ENCODE measurements at regions not wholly inside any gene's neighbourhood (a gene's known extent, or its start where the extent isn't known, plus 50 kb on each side); places are given as distances from the start of the nearest gene placed in this dataset.

DNA sequence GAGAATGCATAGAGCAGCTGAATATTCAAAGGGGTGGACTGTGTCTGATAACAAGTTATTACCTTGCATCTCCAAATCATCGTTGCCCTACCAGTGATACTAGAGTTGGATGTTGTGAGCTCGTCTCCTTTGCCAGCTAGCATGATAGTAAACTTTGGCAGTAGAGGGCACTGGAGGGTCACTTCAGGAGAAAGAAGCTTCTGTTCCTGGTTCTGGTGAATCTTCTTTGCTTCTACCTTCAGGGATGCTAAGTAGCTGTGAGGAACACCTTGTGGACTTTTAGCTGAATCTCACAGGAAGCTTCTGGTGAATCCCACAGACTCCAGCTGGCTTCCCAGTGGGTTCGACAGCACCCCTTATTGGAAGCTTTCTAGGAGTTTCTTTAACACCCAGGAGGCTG, 626.6 kb upstream of the SGCD start:
- TF ChIP-seq, protein P1, sequence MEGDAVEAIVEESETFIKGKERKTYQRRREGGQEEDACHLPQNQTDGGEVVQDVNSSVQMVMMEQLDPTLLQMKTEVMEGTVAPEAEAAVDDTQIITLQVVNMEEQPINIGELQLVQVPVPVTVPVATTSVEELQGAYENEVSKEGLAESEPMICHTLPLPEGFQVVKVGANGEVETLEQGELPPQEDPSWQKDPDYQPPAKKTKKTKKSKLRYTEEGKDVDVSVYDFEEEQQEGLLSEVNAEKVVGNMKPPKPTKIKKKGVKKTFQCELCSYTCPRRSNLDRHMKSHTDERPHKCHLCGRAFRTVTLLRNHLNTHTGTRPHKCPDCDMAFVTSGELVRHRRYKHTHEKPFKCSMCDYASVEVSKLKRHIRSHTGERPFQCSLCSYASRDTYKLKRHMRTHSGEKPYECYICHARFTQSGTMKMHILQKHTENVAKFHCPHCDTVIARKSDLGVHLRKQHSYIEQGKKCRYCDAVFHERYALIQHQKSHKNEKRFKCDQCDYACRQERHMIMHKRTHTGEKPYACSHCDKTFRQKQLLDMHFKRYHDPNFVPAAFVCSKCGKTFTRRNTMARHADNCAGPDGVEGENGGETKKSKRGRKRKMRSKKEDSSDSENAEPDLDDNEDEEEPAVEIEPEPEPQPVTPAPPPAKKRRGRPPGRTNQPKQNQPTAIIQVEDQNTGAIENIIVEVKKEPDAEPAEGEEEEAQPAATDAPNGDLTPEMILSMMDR (IDR thresholded peaks at IDR 0.05) = peak; percentile 41
- no peak for TF ChIP-seq CEBPB (IDR thresholded peaks at IDR 0.05)
- TF ChIP-seq CHD2 (IDR thresholded peaks at IDR 0.05; ENCODE audit: low read length, partially characterized antibody) = no peak
- peak; percentile 55 to 63; a peak in 3 of 5 replicates for TF ChIP-seq RAD21 (conservative IDR thresholded peaks at IDR 0.05 in 1 of 2, IDR thresholded peaks at IDR 0.05 in 1 of 2)
- no peak for TF ChIP-seq ZFP36 (IDR thresholded peaks at IDR 0.05; ENCODE audit: borderline replicate concordance, partially characterized antibody)
- no peak for TF ChIP-seq JUNB (IDR thresholded peaks at IDR 0.05)
- no peak for TF ChIP-seq FOSL2 (IDR thresholded peaks at IDR 0.05)
- TF ChIP-seq FOSL2 (CRISPR knock-in tag; IDR thresholded peaks at IDR 0.05) = no peak
- no peak for TF ChIP-seq REST (IDR thresholded peaks at IDR 0.05)
- no peak for TF ChIP-seq POLR2A (IDR thresholded peaks at IDR 0.05; ENCODE audit: low read length)
- TF ChIP-seq BHLHE40 (IDR thresholded peaks at IDR 0.05; ENCODE audit: low read depth, low read length) = no peak
- TF ChIP-seq USF2 (IDR thresholded peaks at IDR 0.05) = no peak

All from A549 (cell line).